WTC11 (cell line): ENCODE measurements at regions not wholly inside any gene's neighbourhood (a gene's known extent, or its start where the extent isn't known, plus 50 kb on each side); places are given as distances from the start of the nearest gene placed in this dataset.

Source experiments
- ATAC-seq: fragments of 200-7000 bp; cut with Tn5 transposase; 2 replicates; pipeline ENCODE4 v1.10.0; 2021; ENCODE audit warnings: mild to moderate bottlenecking, moderate library complexity
- CTCF ChIA-PET: fragments of 300-600 bp; sonication (Branson Sonifier 250); formaldehyde crosslinking; loops from one replicate; lab custom pipeline; 2021; ENCODE audit warnings: antibody characterized with exemption; lab: Charles Lee
- POLR2A ChIA-PET: fragments of 350-600 bp; sonication (Branson Sonifier 250); formaldehyde crosslinking; loops from one replicate; lab custom pipeline; 2021; ENCODE audit warnings: antibody characterized with exemption; lab: Charles Lee
- DNase-seq: peaks from one replicate; pipeline ENCODE4 v3.0.0; 2021; ENCODE audit warnings: low spot score
- H3K27ac Mint-ChIP-seq: 2 replicates; pipeline ENCODE4 v1.8.0; 2021; ENCODE audit warnings: mixed read lengths
- H3K27me3 Mint-ChIP-seq: 2 replicates; pipeline ENCODE4 v1.8.0; 2021; ENCODE audit warnings: low read depth, mild to moderate bottlenecking, moderate library complexity, mixed read lengths
- H3K36me3 Mint-ChIP-seq: 2 replicates; pipeline ENCODE4 v1.8.0; 2021; ENCODE audit warnings: mixed read lengths
- H3K4me1 Mint-ChIP-seq: 2 replicates; pipeline ENCODE4 v1.8.0; 2022; ENCODE audit warnings: mixed read lengths
- H3K4me3 Mint-ChIP-seq: 2 replicates; pipeline ENCODE4 v1.8.0; 2021; ENCODE audit warnings: mild to moderate bottlenecking, moderate library complexity, mixed read lengths
- H3K9me3 Mint-ChIP-seq: 2 replicates; pipeline ENCODE4 v1.8.0; 2021; ENCODE audit warnings: mixed read lengths
- ATF3 ChIP-seq: sonication (generic); formaldehyde crosslinking; conservative IDR thresholded peaks from 2 replicates; pipeline ENCODE4 v1.8.1; 2022; ENCODE audit warnings: mild to moderate bottlenecking, missing genetic modification reagents
- ATF6 ChIP-seq: sonication (generic); formaldehyde crosslinking; IDR thresholded peaks from 2 replicates; pipeline ENCODE4 v1.8.1; 2023; ENCODE audit warnings: mild to moderate bottlenecking, missing genetic modification reagents
- CREB1 ChIP-seq: sonication (generic); formaldehyde crosslinking; IDR thresholded peaks from 2 replicates; pipeline ENCODE4 v1.8.0; 2023; ENCODE audit warnings: mild to moderate bottlenecking, missing genetic modification reagents
- E2F4 ChIP-seq: sonication (generic); formaldehyde crosslinking; IDR thresholded peaks from 2 replicates; pipeline ENCODE4 v1.8.1; 2022; ENCODE audit warnings: low read depth, mild to moderate bottlenecking, moderate library complexity, missing genetic modification reagents, borderline replicate concordance
- FOXP4 ChIP-seq: sonication (generic); formaldehyde crosslinking; IDR thresholded peaks from 2 replicates; pipeline ENCODE4 v1.8.0; 2022; ENCODE audit warnings: mild to moderate bottlenecking, missing genetic modification reagents
- HMGA2 ChIP-seq: fragments of 250-450 bp; sonication (Bioruptor Pico); IDR thresholded peaks from 2 replicates; pipeline ENCODE4 v1.4.0; 2021; ENCODE audit warnings: mild to moderate bottlenecking, moderate library complexity
- JUN ChIP-seq: sonication (generic); formaldehyde crosslinking; IDR thresholded peaks from 2 replicates; pipeline ENCODE4 v1.8.0; 2023; ENCODE audit warnings: mild to moderate bottlenecking, missing genetic modification reagents
- MYBL2 ChIP-seq: sonication (generic); formaldehyde crosslinking; IDR thresholded peaks from 2 replicates; pipeline ENCODE4 v1.8.1; 2023; ENCODE audit warnings: mild to moderate bottlenecking, moderate library complexity, missing genetic modification reagents
- NR3C1 ChIP-seq: sonication (generic); formaldehyde crosslinking; conservative IDR thresholded peaks from 2 replicates; pipeline ENCODE4 v1.8.1; 2023; ENCODE audit warnings: low read depth, mild to moderate bottlenecking, missing genetic modification reagents
- OVOL2 ChIP-seq: fragments of 250-450 bp; sonication (Bioruptor Pico); IDR thresholded peaks from 2 replicates; pipeline ENCODE4 v1.9.0; 2021; ENCODE audit warnings: mild to moderate bottlenecking, borderline replicate concordance
- PRDM15 ChIP-seq: sonication (generic); formaldehyde crosslinking; IDR thresholded peaks from 2 replicates; pipeline ENCODE4 v1.8.0; 2022; ENCODE audit warnings: missing genetic modification reagents
- SP1 ChIP-seq: sonication (generic); formaldehyde crosslinking; conservative IDR thresholded peaks from 2 replicates; pipeline ENCODE4 v1.8.1; 2022; ENCODE audit warnings: missing genetic modification reagents
- TCF7 ChIP-seq: sonication (generic); formaldehyde crosslinking; IDR thresholded peaks from 2 replicates; pipeline ENCODE4 v1.8.0; 2022; ENCODE audit warnings: mild to moderate bottlenecking, low read depth, missing genetic modification reagents, moderate library complexity
- TEAD4 ChIP-seq: sonication (generic); formaldehyde crosslinking; IDR thresholded peaks from 2 replicates; pipeline ENCODE4 v1.8.0; 2022; ENCODE audit warnings: mild to moderate bottlenecking, missing genetic modification reagents
- ZNF317 ChIP-seq: sonication (generic); formaldehyde crosslinking; IDR thresholded peaks from 2 replicates; pipeline ENCODE4 v1.8.1; 2023; ENCODE audit warnings: low read depth, mild to moderate bottlenecking, moderate library complexity, missing genetic modification reagents, borderline replicate concordance
- ZNF423 ChIP-seq: fragments of 250-450 bp; sonication (Bioruptor Pico); IDR thresholded peaks from 2 replicates; pipeline ENCODE4 v2.1.2; 2022; ENCODE audit warnings: mild to moderate bottlenecking, moderate library complexity
- ZNF425 ChIP-seq: fragments of 250-450 bp; sonication (Bioruptor Pico); conservative IDR thresholded peaks from 2 replicates; pipeline ENCODE4 v1.9.0; 2021; ENCODE audit warnings: mild to moderate bottlenecking
- ZNF671 ChIP-seq: fragments of 250-450 bp; sonication (Bioruptor Pico); IDR thresholded peaks from 2 replicates; pipeline ENCODE4 v1.8.0; 2021; ENCODE audit warnings: mild to moderate bottlenecking

GRCh38 chr6:79146421-79146820 is 68.4 kb upstream of the PHIP start:
- H3K4me3 Mint-ChIP-seq, result no peak overlapping the region
- DNase-seq, result no peak
- H3K27ac Mint-ChIP-seq, result no peak overlapping the region
- no peaks in the 10 kb centered on the region for H3K27me3 Mint-ChIP-seq
- ATAC-seq, result no peak
- H3K9me3 Mint-ChIP-seq, result peaks cover 3% of the 10 kb centered on the region; the same call in 1 of the 2 replicates
- H3K36me3 Mint-ChIP-seq, result no peaks in the 10 kb centered on the region
- ChIA-PET POLR2A (no interaction called here), CTCF (no interaction called here)
- no peak for TF ChIP-seq ATF3
- TF ChIP-seq E2F4 (CRISPR knock-in tag), result no peak
- no peak for TF ChIP-seq TEAD4 (CRISPR knock-in tag)
- TF ChIP-seq OVOL2 (CRISPR knock-in tag), result no peak
- no peak for TF ChIP-seq FOXP4
- no peak for TF ChIP-seq TCF7 (CRISPR knock-in tag)
- TF ChIP-seq SP1 (CRISPR knock-in tag), result no peak
- no peak for TF ChIP-seq PRDM15
- TF ChIP-seq ZNF423 (CRISPR knock-in tag), result no peak
- TF ChIP-seq HMGA2 (CRISPR knock-in tag), result no peak
- no peak for TF ChIP-seq CREB1
- no peak for TF ChIP-seq ZNF425 (CRISPR knock-in tag)
- no peak for TF ChIP-seq MYBL2 (CRISPR knock-in tag)
- no peak for TF ChIP-seq NR3C1 (CRISPR knock-in tag)
- no peak for TF ChIP-seq ZNF671
- TF ChIP-seq JUN (CRISPR knock-in tag), result no peak
- no peak for TF ChIP-seq ZNF317 (CRISPR knock-in tag)
- TF ChIP-seq ATF6 (CRISPR knock-in tag), result no peak
- H3K4me1 Mint-ChIP-seq, result peaks cover 13% of the 10 kb centered on the region
